ENCODE measurements at regions not wholly inside any gene's neighbourhood (a gene's known extent, or its start where the extent isn't known, plus 50 kb on each side); places are given as distances from the start of the nearest gene placed in this dataset.

DNA sequence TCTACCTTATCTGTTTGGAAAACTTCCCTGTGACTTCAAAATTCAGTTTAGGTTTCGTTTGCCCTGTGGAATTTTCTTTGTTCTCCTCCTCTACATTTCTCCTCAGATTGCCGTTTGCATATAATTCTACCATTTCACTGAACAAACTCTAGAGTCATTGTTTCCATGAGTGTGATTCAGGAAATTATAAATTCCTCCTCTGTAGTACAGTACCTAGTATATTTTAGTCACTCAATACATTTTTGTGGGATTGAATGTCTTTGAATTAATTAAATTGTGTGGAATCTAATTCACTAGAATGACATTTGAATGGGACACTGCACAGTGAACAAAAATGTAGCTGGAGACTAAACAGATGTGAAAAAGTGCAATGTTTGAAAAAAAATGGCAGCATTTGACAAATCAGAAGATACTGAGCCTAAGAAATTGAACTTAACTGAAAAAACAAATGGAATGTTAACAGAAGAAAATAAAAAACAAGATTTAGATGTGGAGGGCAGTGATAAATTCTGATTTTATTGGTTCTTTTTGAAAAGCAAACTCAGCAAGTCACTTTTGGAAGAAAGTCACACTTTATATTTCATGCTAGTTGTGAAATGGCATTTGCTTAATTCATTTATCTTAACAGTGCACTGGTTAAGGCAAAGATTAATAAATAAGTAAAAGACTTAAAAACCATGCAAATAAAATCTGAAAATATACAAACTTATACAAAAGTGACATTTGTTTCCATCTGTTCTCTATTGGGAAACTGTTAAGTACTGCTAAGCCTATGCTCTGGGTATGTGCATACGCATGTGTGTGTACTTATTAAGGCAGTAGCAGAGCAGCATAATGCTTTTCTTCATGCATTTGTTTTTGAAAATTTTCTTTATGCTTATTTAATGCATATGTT is 512.3 kb downstream of the FAT4 start:
- TF ChIP-seq, protein P1, sequence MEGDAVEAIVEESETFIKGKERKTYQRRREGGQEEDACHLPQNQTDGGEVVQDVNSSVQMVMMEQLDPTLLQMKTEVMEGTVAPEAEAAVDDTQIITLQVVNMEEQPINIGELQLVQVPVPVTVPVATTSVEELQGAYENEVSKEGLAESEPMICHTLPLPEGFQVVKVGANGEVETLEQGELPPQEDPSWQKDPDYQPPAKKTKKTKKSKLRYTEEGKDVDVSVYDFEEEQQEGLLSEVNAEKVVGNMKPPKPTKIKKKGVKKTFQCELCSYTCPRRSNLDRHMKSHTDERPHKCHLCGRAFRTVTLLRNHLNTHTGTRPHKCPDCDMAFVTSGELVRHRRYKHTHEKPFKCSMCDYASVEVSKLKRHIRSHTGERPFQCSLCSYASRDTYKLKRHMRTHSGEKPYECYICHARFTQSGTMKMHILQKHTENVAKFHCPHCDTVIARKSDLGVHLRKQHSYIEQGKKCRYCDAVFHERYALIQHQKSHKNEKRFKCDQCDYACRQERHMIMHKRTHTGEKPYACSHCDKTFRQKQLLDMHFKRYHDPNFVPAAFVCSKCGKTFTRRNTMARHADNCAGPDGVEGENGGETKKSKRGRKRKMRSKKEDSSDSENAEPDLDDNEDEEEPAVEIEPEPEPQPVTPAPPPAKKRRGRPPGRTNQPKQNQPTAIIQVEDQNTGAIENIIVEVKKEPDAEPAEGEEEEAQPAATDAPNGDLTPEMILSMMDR (IDR thresholded peaks at IDR 0.05), result no peak
- no peak for TF ChIP-seq POLR2AphosphoS5 (IDR thresholded peaks at IDR 0.05; ENCODE audit: insufficient read depth in 1 of 2, low read depth in 1 of 2)
